GM12873 (cell line): ENCODE measurements at regions not wholly inside any gene's neighbourhood (a gene's known extent, or its start where the extent isn't known, plus 50 kb on each side); places are given as distances from the start of the nearest gene placed in this dataset.

ENCODE experiments used
- TF ChIP-seq, protein P1 (sequence below): IDR thresholded peaks from 2 replicates; pipeline ENCODE4 v1.5.1; 2012; ENCODE audit warnings: low read depth, mild to moderate bottlenecking, moderate library complexity, low read length, control low read depth; ENCODE audit not compliant: insufficient read depth; ENCODE audit errors: missing control alignments

GRCh38 chr13:72101768-72102400 lies 234.9 kb upstream of the DACH1 start:
- TF ChIP-seq, protein P1, sequence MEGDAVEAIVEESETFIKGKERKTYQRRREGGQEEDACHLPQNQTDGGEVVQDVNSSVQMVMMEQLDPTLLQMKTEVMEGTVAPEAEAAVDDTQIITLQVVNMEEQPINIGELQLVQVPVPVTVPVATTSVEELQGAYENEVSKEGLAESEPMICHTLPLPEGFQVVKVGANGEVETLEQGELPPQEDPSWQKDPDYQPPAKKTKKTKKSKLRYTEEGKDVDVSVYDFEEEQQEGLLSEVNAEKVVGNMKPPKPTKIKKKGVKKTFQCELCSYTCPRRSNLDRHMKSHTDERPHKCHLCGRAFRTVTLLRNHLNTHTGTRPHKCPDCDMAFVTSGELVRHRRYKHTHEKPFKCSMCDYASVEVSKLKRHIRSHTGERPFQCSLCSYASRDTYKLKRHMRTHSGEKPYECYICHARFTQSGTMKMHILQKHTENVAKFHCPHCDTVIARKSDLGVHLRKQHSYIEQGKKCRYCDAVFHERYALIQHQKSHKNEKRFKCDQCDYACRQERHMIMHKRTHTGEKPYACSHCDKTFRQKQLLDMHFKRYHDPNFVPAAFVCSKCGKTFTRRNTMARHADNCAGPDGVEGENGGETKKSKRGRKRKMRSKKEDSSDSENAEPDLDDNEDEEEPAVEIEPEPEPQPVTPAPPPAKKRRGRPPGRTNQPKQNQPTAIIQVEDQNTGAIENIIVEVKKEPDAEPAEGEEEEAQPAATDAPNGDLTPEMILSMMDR: no peak

DNA sequence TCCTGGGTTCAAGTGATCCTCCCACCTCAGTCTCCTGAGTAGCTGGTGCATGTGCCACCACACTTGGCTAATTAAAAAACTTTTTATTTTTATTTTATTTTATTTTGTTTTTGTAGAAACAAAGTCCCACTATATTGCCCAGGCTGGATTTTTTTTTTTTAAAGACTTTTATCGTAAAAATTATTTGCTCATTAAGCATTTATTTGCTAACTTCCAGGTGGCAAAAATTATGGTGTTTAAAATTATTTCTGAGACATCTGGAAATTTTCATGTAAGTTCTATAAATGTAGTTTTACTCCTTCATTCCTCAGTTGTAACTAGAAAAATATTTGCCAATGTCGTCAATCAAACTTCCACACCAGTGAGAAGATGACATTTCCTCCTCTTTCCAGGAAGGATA lies 233.3 kb upstream of the DACH1 start:
- TF ChIP-seq, protein P1: no peak

GRCh38 chr13:72097568-72097967 lies 230.6 kb upstream of the DACH1 start:
- TF ChIP-seq, protein P1: no peak

GRCh38 chr13:72093262-72093661 lies 226.3 kb upstream of the DACH1 start:
- TF ChIP-seq, protein P1: no peak

DNA sequence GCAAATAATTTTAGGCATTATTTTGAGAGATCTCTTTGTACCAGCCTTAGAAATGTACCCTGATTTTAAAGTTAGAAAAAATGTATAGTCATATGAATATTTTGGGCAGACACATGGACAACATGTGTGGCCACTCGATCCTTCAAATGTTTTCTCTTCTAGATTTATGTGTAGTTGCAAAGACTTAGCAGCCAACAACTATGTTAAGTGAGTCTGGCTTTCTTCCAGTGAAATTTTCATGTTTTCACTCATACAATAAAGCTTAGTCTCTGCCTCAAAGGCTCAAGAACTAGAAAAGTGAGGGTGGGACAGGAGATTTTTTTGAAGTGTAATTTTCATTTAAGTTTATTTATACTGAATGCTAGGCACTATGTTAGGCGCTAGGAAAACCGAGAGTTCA lies 207.7 kb upstream of the DACH1 start:
- TF ChIP-seq, protein P1: no peak

DNA sequence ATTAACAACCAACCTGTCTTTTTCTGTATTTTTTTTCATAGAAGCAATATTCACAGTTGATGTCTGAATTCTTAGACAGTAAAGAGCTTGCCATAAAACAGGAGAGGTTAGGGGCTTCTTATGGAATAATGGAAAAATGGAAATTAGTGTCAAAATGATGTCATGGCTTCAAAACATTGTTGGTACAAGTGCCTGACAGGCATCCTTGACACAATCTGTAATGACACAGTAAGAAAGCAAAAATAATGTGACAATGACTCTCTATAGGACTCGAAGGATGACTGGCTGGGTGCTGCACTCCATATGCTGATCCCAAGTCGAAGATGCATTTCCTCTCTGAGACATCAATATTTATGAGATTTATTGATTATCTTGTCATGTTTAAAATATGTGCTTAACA lies 205.3 kb upstream of the DACH1 start:
- TF ChIP-seq, protein P1: no peak

DNA sequence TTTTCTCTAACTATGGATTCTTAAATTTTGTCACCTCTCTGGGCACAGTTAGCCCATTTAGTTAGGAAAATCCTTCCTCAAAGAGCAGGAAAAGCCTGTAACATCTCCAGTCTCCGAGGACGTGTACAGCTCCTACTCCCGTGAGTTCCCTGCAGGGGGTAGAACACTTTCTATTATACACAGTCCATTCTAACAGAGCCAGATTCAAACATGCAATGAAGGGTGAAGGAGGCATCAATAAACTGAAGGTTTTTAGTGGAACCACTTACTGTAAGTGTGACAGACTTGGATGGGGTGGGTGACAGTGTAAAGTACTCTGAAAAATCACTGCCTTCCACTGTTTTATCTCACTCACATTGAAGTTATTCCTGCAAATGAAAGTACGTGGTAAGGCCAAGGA lies 204.7 kb upstream of the DACH1 start:
- TF ChIP-seq, protein P1: no peak
